Stomach (tissue), 4 donors: ENCODE measurements at regions not wholly inside any gene's neighbourhood (a gene's known extent, or its start where the extent isn't known, plus 50 kb on each side); places are given as distances from the start of the nearest gene placed in this dataset.

ENCODE experiments used
- EP300 ChIP-seq: sonication (generic); formaldehyde crosslinking; IDR thresholded peaks from one replicate; pipeline ENCODE4 v1.6.1; 2017; ENCODE audit warnings: antibody characterized with exemption
- POLR2A ChIP-seq, 4 donors: fragments of 450-650 bp; IDR thresholded peaks; one replicate each; pipeline ENCODE4 v1.6.1; 2016; ENCODE audit warnings: antibody characterized with exemption in 4 of 4, control low read depth in 2 of 4, mild to moderate bottlenecking in 1 of 4, moderate library complexity in 1 of 4
- POLR2AphosphoS5 ChIP-seq, 3 donors: sonication (generic); formaldehyde crosslinking; IDR thresholded peaks; one replicate each; pipeline ENCODE4 v1.6.1; 2016; ENCODE audit warnings: antibody characterized with exemption in 3 of 3
- TF ChIP-seq, protein P1 (sequence below), 7 experiments: fragments of 450-650 bp in 4 of 7; fragments of 200-600 bp in 3 of 7; sonication (generic) in 3 of 7; IDR thresholded peaks; one replicate each; pipeline ENCODE4 v1.5.1; 2016 to 2019; ENCODE audit warnings: antibody characterized with exemption in 7 of 7, control low read depth in 2 of 7, mild to moderate bottlenecking in 1 of 7

DNA sequence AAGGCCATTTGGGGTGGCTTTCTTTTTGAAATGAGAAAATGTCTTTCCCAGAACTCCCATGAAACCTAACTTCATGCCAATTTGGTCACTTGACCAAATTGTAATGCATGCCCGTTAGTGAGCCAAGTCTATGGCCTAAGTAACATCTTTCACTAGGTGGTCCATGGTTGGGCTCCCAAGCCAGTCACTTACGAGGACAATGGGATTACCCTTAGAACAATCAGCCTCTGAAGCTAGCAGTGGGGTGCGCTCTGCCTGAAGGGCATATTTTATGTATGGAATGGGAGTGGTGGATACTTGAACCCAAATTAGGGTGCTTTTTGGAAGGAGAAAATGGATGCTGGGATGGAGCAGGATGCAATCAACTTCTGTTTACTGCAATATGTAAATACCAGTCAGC lies 127.4 kb upstream of the GOLIM4 start:
- TF ChIP-seq, protein P1, sequence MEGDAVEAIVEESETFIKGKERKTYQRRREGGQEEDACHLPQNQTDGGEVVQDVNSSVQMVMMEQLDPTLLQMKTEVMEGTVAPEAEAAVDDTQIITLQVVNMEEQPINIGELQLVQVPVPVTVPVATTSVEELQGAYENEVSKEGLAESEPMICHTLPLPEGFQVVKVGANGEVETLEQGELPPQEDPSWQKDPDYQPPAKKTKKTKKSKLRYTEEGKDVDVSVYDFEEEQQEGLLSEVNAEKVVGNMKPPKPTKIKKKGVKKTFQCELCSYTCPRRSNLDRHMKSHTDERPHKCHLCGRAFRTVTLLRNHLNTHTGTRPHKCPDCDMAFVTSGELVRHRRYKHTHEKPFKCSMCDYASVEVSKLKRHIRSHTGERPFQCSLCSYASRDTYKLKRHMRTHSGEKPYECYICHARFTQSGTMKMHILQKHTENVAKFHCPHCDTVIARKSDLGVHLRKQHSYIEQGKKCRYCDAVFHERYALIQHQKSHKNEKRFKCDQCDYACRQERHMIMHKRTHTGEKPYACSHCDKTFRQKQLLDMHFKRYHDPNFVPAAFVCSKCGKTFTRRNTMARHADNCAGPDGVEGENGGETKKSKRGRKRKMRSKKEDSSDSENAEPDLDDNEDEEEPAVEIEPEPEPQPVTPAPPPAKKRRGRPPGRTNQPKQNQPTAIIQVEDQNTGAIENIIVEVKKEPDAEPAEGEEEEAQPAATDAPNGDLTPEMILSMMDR (IDR thresholded peaks at IDR 0.05) = no peak
- TF ChIP-seq POLR2A (IDR thresholded peaks at IDR 0.05) = no peak
- no peak for TF ChIP-seq POLR2AphosphoS5 (IDR thresholded peaks at IDR 0.05)
- TF ChIP-seq EP300 = no peak
